OCI-LY3 (cell line): ENCODE measurements at regions not wholly inside any gene's neighbourhood (a gene's known extent, or its start where the extent isn't known, plus 50 kb on each side); places are given as distances from the start of the nearest gene placed in this dataset.

Experiments used
- H2AFZ ChIP-seq: fragments of 200-600, 300-600 bp; shearing (Covaris generic); 2 replicates; pipeline ENCODE4 v1.6.0; 2014; ENCODE audit warnings: antibody characterized with exemption, low read depth, low read length
- H3K27ac ChIP-seq: fragments of 200-600, 300-600 bp; sonication (generic); 2 replicates; pipeline ENCODE4 v1.5.1; 2014; ENCODE audit warnings: mild to moderate bottlenecking, low read length, moderate library complexity, mixed read lengths
- H3K27me3 ChIP-seq: fragments of 200-600, 300-600 bp; sonication (generic); 2 replicates; pipeline ENCODE4 v1.6.1; 2014; ENCODE audit warnings: low read depth, low read length, mixed read lengths
- H3K36me3 ChIP-seq: fragments of 200-600, 300-600 bp; sonication (generic); replicated peaks from 2 replicates; pipeline ENCODE3; 2014; ENCODE audit warnings: low read depth, low read length, mixed read lengths
- H3K4me1 ChIP-seq: fragments of 300-600, 200-600 bp; sonication (generic); 2 replicates; pipeline ENCODE4 v1.6.1; 2014; ENCODE audit warnings: low read length, mixed read lengths
- H3K4me2 ChIP-seq: fragments of 200-600, 300-600 bp; sonication (generic); 2 replicates; pipeline ENCODE4 v1.6.1; 2014; ENCODE audit warnings: low read length, mixed read lengths
- H3K4me3 ChIP-seq: fragments of 300-600, 200-600 bp; sonication (generic); 2 replicates; pipeline ENCODE4 v1.5.1; 2014; ENCODE audit warnings: antibody characterized with exemption, mild to moderate bottlenecking, low read length, moderate library complexity
- H3K79me2 ChIP-seq: fragments of 300-600, 200-600 bp; shearing (Covaris generic); 2 replicates; pipeline ENCODE4 v1.6.1; 2014; ENCODE audit warnings: mild to moderate bottlenecking, low read length, mixed read lengths
- H3K9ac ChIP-seq: fragments of 300-600, 200-600 bp; shearing (Covaris generic); 2 replicates; pipeline ENCODE4 v1.6.0; 2014; ENCODE audit warnings: mild to moderate bottlenecking, low read length, moderate library complexity
- H3K9me3 ChIP-seq: fragments of 200-600, 300-600 bp; shearing (Covaris generic); 2 replicates; pipeline ENCODE4 v1.6.1; 2014; ENCODE audit warnings: low read length, mixed read lengths; ENCODE audit not compliant: insufficient read depth
- H4K20me1 ChIP-seq: fragments of 200-600, 300-600 bp; sonication (generic); 2 replicates; pipeline ENCODE4 v1.6.1; 2016; ENCODE audit warnings: low read length, mixed read lengths; ENCODE audit not compliant: insufficient read depth
- CTCF ChIP-seq: fragments of 200-600, 300-600 bp; sonication (generic); IDR thresholded peaks from 2 replicates; pipeline ENCODE4 v1.5.1; 2014; ENCODE audit warnings: antibody characterized with exemption, low read length, low read depth
- EZH2phosphoT487 ChIP-seq: fragments of 200-600 bp; shearing (Covaris generic); IDR thresholded peaks from 2 replicates; pipeline ENCODE4 v1.6.1; 2018; ENCODE audit warnings: antibody characterized with exemption, mixed run types, low read depth

DNA sequence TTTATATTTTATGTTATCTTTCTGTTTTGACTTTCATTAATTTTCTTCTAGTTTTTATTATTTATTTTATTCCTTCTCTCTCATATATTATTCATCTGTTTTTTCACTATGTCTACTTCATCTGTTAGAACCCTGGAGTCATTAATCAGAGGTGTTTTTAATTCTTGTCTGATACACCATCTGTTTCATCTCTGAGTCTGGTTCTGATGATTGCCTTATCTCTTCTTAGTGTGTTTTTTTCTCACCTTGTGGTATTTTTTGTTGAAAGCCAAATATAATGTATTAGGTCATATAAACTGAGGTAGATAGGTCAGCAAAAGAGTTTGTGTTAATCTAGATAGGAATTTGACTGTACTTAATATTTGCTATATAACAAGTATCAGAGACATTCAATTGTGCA, 1005.7 kb upstream of the NCAM2 start:
- Histone ChIP-seq H3K27me3 (no peaks in the 10 kb centered on the region), H3K4me3 (no peak overlapping the region), H3K27ac (no peak overlapping the region), H3K4me2 (no peak overlapping the region), H3K9ac (no peak overlapping the region), H3K4me1 (no peaks in the 10 kb centered on the region), H2AFZ (no peak overlapping the region), H3K79me2 (no peaks in the 10 kb centered on the region), H4K20me1 (no peaks in the 10 kb centered on the region), H3K36me3 (no peaks in the 10 kb centered on the region), H3K9me3 (no peaks in the 10 kb centered on the region)
- TF ChIP-seq EZH2phosphoT487 (no peak), CTCF (no peak)

GRCh38 chr21:19993268-19993667, 1004.9 kb upstream of the NCAM2 start:
- H3K9me3 ChIP-seq, result no peaks in the 10 kb centered on the region
- no peaks in the 10 kb centered on the region for H3K36me3 ChIP-seq
- no peaks in the 10 kb centered on the region; the same call in 1 of the 2 replicates for H3K4me1 ChIP-seq
- H3K27ac ChIP-seq, result no peak overlapping the region
- H3K27me3 ChIP-seq, result no peaks in the 10 kb centered on the region
- no peak for TF ChIP-seq CTCF
- no peak for TF ChIP-seq EZH2phosphoT487
- H3K9ac ChIP-seq, result no peak overlapping the region
- no peak overlapping the region for H3K4me3 ChIP-seq
- no peaks in the 10 kb centered on the region for H4K20me1 ChIP-seq
- H3K79me2 ChIP-seq, result no peaks in the 10 kb centered on the region
- H3K4me2 ChIP-seq, result no peak overlapping the region
- H2AFZ ChIP-seq, result no peak overlapping the region

GRCh38 chr21:19995253-19995652, 1003.0 kb upstream of the NCAM2 start:
- TF ChIP-seq CTCF (no peak), EZH2phosphoT487 (no peak)
- Histone ChIP-seq H3K36me3 (peaks cover 6% of the 10 kb centered on the region), H2AFZ (no peak overlapping the region), H4K20me1 (no peaks in the 10 kb centered on the region), H3K4me3 (no peak overlapping the region), H3K27me3 (no peaks in the 10 kb centered on the region), H3K27ac (no peak overlapping the region), H3K9me3 (0 out of 2 replicates have a peak, but pooled peaks cover 4% of the 10 kb centered on the region), H3K4me2 (no peak overlapping the region), H3K79me2 (no peaks in the 10 kb centered on the region), H3K9ac (no peak overlapping the region), H3K4me1 (peaks cover 20% of the 10 kb centered on the region)

- no peaks in the 10 kb centered on the region for H3K27me3 ChIP-seq
- H4K20me1 ChIP-seq, result no peaks in the 10 kb centered on the region
- H3K9ac ChIP-seq, result no peak overlapping the region
- no peak overlapping the region for H3K4me3 ChIP-seq
- no peaks in the 10 kb centered on the region for H3K79me2 ChIP-seq
- no peak overlapping the region for H3K27ac ChIP-seq
- TF ChIP-seq CTCF (no peak), EZH2phosphoT487 (no peak)
- no peak overlapping the region for H2AFZ ChIP-seq
- H3K4me1 ChIP-seq, result peaks cover 29% of the 10 kb centered on the region
- H3K9me3 ChIP-seq, result 0 out of 2 replicates have a peak, but pooled peaks cover 4% of the 10 kb centered on the region
- H3K4me2 ChIP-seq, result no peak overlapping the region
- H3K36me3 ChIP-seq, result peaks cover 6% of the 10 kb centered on the region
Measured at GRCh38 chr21:19998453-19998852, 999.8 kb upstream of the NCAM2 start.
